ENCODE measurements at regions not wholly inside any gene's neighbourhood (a gene's known extent, or its start where the extent isn't known, plus 50 kb on each side); places are given as distances from the start of the nearest gene placed in this dataset.

DNA sequence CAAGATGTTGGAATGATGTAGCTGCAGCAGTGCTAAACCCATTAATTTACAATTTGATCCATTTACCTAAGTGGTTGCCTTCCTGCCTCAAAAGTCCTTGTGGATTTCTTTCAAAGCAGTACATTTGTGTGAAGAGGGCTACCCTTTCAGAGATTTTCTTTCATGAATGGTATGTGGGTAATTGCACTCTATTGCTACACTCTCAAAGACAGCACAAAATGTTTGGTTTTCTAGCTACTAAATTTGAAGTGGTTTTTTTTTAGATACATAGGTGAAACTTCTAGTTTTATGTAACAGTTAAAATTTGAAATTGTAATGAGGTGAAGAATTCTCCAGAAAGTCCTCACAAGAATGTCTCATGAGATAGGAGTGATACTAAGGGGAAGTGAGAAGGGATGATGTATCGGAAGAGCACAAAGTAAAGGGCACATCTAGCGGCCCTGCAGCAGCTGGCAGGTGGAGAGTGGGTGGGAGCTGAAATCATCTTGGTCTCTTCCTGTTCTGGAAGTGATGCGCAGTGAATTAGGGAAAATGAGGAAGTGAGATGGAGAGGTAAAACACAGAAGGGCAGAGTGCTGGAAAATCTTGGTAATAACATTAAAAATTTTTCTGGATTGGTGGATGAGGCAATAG is 236.8 kb upstream of the MAN1A1 start:
- TF ChIP-seq POLR2AphosphoS5 (IDR thresholded peaks at IDR 0.05; ENCODE audit: low read depth, low read length): no peak
- no peak for TF ChIP-seq TAF1 (IDR thresholded peaks at IDR 0.05; ENCODE audit: borderline replicate concordance, insufficient read depth, low read length)
- TF ChIP-seq FOXP2 (optimal IDR thresholded peaks at IDR 0.05; ENCODE audit: borderline replicate concordance, extremely low read depth, extremely low read length, insufficient read depth): no peak
- no peak for TF ChIP-seq SIN3A (IDR thresholded peaks at IDR 0.05; ENCODE audit: borderline replicate concordance, insufficient read depth, low read length)
- TF ChIP-seq, protein P1, sequence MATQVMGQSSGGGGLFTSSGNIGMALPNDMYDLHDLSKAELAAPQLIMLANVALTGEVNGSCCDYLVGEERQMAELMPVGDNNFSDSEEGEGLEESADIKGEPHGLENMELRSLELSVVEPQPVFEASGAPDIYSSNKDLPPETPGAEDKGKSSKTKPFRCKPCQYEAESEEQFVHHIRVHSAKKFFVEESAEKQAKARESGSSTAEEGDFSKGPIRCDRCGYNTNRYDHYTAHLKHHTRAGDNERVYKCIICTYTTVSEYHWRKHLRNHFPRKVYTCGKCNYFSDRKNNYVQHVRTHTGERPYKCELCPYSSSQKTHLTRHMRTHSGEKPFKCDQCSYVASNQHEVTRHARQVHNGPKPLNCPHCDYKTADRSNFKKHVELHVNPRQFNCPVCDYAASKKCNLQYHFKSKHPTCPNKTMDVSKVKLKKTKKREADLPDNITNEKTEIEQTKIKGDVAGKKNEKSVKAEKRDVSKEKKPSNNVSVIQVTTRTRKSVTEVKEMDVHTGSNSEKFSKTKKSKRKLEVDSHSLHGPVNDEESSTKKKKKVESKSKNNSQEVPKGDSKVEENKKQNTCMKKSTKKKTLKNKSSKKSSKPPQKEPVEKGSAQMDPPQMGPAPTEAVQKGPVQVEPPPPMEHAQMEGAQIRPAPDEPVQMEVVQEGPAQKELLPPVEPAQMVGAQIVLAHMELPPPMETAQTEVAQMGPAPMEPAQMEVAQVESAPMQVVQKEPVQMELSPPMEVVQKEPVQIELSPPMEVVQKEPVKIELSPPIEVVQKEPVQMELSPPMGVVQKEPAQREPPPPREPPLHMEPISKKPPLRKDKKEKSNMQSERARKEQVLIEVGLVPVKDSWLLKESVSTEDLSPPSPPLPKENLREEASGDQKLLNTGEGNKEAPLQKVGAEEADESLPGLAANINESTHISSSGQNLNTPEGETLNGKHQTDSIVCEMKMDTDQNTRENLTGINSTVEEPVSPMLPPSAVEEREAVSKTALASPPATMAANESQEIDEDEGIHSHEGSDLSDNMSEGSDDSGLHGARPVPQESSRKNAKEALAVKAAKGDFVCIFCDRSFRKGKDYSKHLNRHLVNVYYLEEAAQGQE (IDR thresholded peaks at IDR 0.05; ENCODE audit: insufficient read depth in 1 of 2, low read depth in 2 of 2, low read length in 2 of 2): no peak

- no peak for TF ChIP-seq SIN3A (IDR thresholded peaks at IDR 0.05; ENCODE audit: borderline replicate concordance, insufficient read depth, low read length)
- no peak for TF ChIP-seq FOXP2 (optimal IDR thresholded peaks at IDR 0.05; ENCODE audit: borderline replicate concordance, extremely low read depth, extremely low read length, insufficient read depth)
- no peak for TF ChIP-seq POLR2AphosphoS5 (IDR thresholded peaks at IDR 0.05; ENCODE audit: low read depth, low read length)
- no peak for TF ChIP-seq TAF1 (IDR thresholded peaks at IDR 0.05; ENCODE audit: borderline replicate concordance, insufficient read depth, low read length)
- TF ChIP-seq, protein P1 (IDR thresholded peaks at IDR 0.05; ENCODE audit: insufficient read depth in 1 of 2, low read depth in 2 of 2, low read length in 2 of 2): no peak
Measured at GRCh38 chr6:119584088-119584487, 234.5 kb upstream of the MAN1A1 start.

DNA sequence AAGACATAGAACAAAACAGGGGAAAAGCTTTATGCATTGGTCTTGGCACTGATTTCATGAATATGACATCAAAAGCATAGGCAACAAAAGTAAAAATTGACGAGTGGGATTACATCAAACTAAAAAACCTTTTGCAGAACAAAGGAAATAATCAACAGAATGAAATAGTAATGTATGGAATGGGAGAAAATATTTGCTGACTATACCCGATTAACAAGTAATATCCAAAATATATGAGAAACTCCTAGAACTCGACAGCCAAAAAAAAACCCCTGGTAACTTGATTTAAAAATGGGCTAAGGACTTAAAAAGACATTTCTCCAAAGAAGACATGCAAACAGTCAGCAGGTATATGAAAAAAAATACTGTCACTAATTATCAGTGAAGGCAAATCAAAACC is 231.7 kb upstream of the MAN1A1 start:
- TF ChIP-seq SIN3A (IDR thresholded peaks at IDR 0.05; ENCODE audit: borderline replicate concordance, insufficient read depth, low read length): no peak
- TF ChIP-seq TAF1 (IDR thresholded peaks at IDR 0.05; ENCODE audit: borderline replicate concordance, insufficient read depth, low read length): no peak
- no peak for TF ChIP-seq FOXP2 (optimal IDR thresholded peaks at IDR 0.05; ENCODE audit: borderline replicate concordance, extremely low read depth, extremely low read length, insufficient read depth)
- TF ChIP-seq POLR2AphosphoS5 (IDR thresholded peaks at IDR 0.05; ENCODE audit: low read depth, low read length): no peak
- TF ChIP-seq, protein P1 (IDR thresholded peaks at IDR 0.05; ENCODE audit: insufficient read depth in 1 of 2, low read depth in 2 of 2, low read length in 2 of 2): no peak

DNA sequence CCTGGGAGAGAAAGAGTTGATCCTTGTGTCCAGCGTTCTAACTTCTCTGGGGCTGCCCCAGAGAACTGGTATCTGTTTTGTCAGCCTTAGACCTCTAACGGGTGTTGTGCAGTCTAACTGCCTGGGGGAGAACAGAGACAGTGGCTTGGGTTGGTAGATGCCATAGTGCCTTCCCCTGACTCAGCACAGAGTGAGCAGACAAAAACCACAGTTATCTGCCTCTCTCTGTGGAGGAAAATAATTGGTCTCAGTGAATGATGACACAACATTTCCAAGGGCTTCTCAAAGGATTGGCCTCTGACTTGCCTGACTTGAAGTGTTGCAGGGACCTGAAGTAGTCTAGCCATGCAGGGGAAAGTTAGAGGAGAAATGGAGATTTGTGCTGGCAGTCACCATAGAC is 226.2 kb upstream of the MAN1A1 start:
- TF ChIP-seq TAF1 (IDR thresholded peaks at IDR 0.05; ENCODE audit: borderline replicate concordance, insufficient read depth, low read length) (no peak), POLR2AphosphoS5 (IDR thresholded peaks at IDR 0.05; ENCODE audit: low read depth, low read length) (no peak), FOXP2 (optimal IDR thresholded peaks at IDR 0.05; ENCODE audit: borderline replicate concordance, extremely low read depth, extremely low read length, insufficient read depth) (no peak), SIN3A (IDR thresholded peaks at IDR 0.05; ENCODE audit: borderline replicate concordance, insufficient read depth, low read length) (no peak)
- TF ChIP-seq, protein P1 (IDR thresholded peaks at IDR 0.05; ENCODE audit: insufficient read depth in 1 of 2, low read depth in 2 of 2, low read length in 2 of 2): no peak

All from PFSK-1 (cell line).